ENCODE measurements at regions not wholly inside any gene's neighbourhood (a gene's known extent, or its start where the extent isn't known, plus 50 kb on each side); places are given as distances from the start of the nearest gene placed in this dataset.

- Histone ChIP-seq H3K27ac (ENCODE audit: low read length) (no peak overlapping the region), H3K4me3 (ENCODE audit: low read length) (no peak overlapping the region), H3K9me3 (ENCODE audit: control insufficient read depth, low read depth, low read length) (no peaks in the 10 kb centered on the region), H3K4me1 (ENCODE audit: control insufficient read depth, insufficient read depth, low read length) (no peaks in the 10 kb centered on the region), H3K36me3 (ENCODE audit: control insufficient read depth, insufficient read depth, low read length) (no peaks in the 10 kb centered on the region), H3K27me3 (ENCODE audit: control insufficient read depth, insufficient read depth, low read length) (peaks cover 11% of the 10 kb centered on the region)
- DNase-seq: no peak
- no CpG with 5 or more reads among the region's 9 CpGs for WGBS (ENCODE audit: insufficient coverage, low lambda C conversion rate)
Observed at GRCh38 chr7:156162451-156162850, 350.2 kb upstream of the SHH start.

- WGBS (ENCODE audit: insufficient coverage, low lambda C conversion rate): 17% methylated on average over 6 of the region's 15 CpGs
- peaks cover 11% of the 10 kb centered on the region for H3K27me3 ChIP-seq (ENCODE audit: control insufficient read depth, insufficient read depth, low read length)
- no peak overlapping the region for H3K4me3 ChIP-seq (ENCODE audit: low read length)
- no peaks in the 10 kb centered on the region for H3K9me3 ChIP-seq (ENCODE audit: control insufficient read depth, low read depth, low read length)
- no peaks in the 10 kb centered on the region for H3K4me1 ChIP-seq (ENCODE audit: control insufficient read depth, insufficient read depth, low read length)
- H3K27ac ChIP-seq (ENCODE audit: low read length): no peak overlapping the region
- DNase-seq: peak in 1 of 2 donors; percentile 48
- no peaks in the 10 kb centered on the region for H3K36me3 ChIP-seq (ENCODE audit: control insufficient read depth, insufficient read depth, low read length)
Observed at GRCh38 chr7:156160811-156161210, 348.5 kb upstream of the SHH start.

GRCh38 chr7:156158693-156159092 is 346.4 kb upstream of the SHH start:
- H3K9me3 ChIP-seq (ENCODE audit: control insufficient read depth, low read depth, low read length): no peaks in the 10 kb centered on the region
- no peak for DNase-seq
- no peak overlapping the region for H3K4me3 ChIP-seq (ENCODE audit: low read length)
- H3K36me3 ChIP-seq (ENCODE audit: control insufficient read depth, insufficient read depth, low read length): no peaks in the 10 kb centered on the region
- peaks cover 7% of the 10 kb centered on the region for H3K27me3 ChIP-seq (ENCODE audit: control insufficient read depth, insufficient read depth, low read length)
- WGBS (ENCODE audit: insufficient coverage, low lambda C conversion rate): no CpG with 5 or more reads among the region's 11 CpGs
- H3K27ac ChIP-seq (ENCODE audit: low read length): no peak overlapping the region
- no peaks in the 10 kb centered on the region for H3K4me1 ChIP-seq (ENCODE audit: control insufficient read depth, insufficient read depth, low read length)

GRCh38 chr7:156158213-156158612 is 345.9 kb upstream of the SHH start:
- Histone ChIP-seq H3K4me3 (ENCODE audit: low read length) (no peak overlapping the region), H3K4me1 (ENCODE audit: control insufficient read depth, insufficient read depth, low read length) (no peaks in the 10 kb centered on the region), H3K9me3 (ENCODE audit: control insufficient read depth, low read depth, low read length) (no peaks in the 10 kb centered on the region), H3K36me3 (ENCODE audit: control insufficient read depth, insufficient read depth, low read length) (no peaks in the 10 kb centered on the region), H3K27ac (ENCODE audit: low read length) (no peak overlapping the region), H3K27me3 (ENCODE audit: control insufficient read depth, insufficient read depth, low read length) (peaks cover 2% of the 10 kb centered on the region)
- no CpG with 5 or more reads among the region's 6 CpGs for WGBS (ENCODE audit: insufficient coverage, low lambda C conversion rate)
- no peak for DNase-seq

GRCh38 chr7:156157409-156158012 is 345.2 kb upstream of the SHH start:
- H3K4me1 ChIP-seq (ENCODE audit: control insufficient read depth, insufficient read depth, low read length): peaks cover 3% of the 10 kb centered on the region
- H3K9me3 ChIP-seq (ENCODE audit: control insufficient read depth, low read depth, low read length): no peaks in the 10 kb centered on the region
- no peaks in the 10 kb centered on the region for H3K27me3 ChIP-seq (ENCODE audit: control insufficient read depth, insufficient read depth, low read length)
- H3K27ac ChIP-seq (ENCODE audit: low read length): no peak overlapping the region
- no peak for DNase-seq
- no peaks in the 10 kb centered on the region for H3K36me3 ChIP-seq (ENCODE audit: control insufficient read depth, insufficient read depth, low read length)
- H3K4me3 ChIP-seq (ENCODE audit: low read length): no peak overlapping the region
- 97% methylated on average over 6 of the region's 13 CpGs for WGBS (ENCODE audit: insufficient coverage, low lambda C conversion rate)

- Histone ChIP-seq H3K36me3 (ENCODE audit: control insufficient read depth, insufficient read depth, low read length) (no peaks in the 10 kb centered on the region), H3K27ac (ENCODE audit: low read length) (no peak overlapping the region), H3K27me3 (ENCODE audit: control insufficient read depth, insufficient read depth, low read length) (no peaks in the 10 kb centered on the region), H3K4me3 (ENCODE audit: low read length) (no peak overlapping the region), H3K4me1 (ENCODE audit: control insufficient read depth, insufficient read depth, low read length) (peaks cover 7% of the 10 kb centered on the region), H3K9me3 (ENCODE audit: control insufficient read depth, low read depth, low read length) (no peaks in the 10 kb centered on the region)
- no CpG with 5 or more reads among the region's 20 CpGs for WGBS (ENCODE audit: insufficient coverage, low lambda C conversion rate)
- no peak for DNase-seq
Observed at GRCh38 chr7:156156734-156157408, 344.6 kb upstream of the SHH start.

GRCh38 chr7:156155988-156156733 is 343.9 kb upstream of the SHH start:
- Histone ChIP-seq H3K4me3 (ENCODE audit: low read length) (no peak overlapping the region), H3K4me1 (ENCODE audit: control insufficient read depth, insufficient read depth, low read length) (peaks cover 9% of the 10 kb centered on the region), H3K27me3 (ENCODE audit: control insufficient read depth, insufficient read depth, low read length) (no peaks in the 10 kb centered on the region), H3K27ac (ENCODE audit: low read length) (no peak overlapping the region), H3K36me3 (ENCODE audit: control insufficient read depth, insufficient read depth, low read length) (no peaks in the 10 kb centered on the region), H3K9me3 (ENCODE audit: control insufficient read depth, low read depth, low read length) (no peaks in the 10 kb centered on the region)
- no peak for DNase-seq
- no CpG with 5 or more reads among the region's 12 CpGs for WGBS (ENCODE audit: insufficient coverage, low lambda C conversion rate)

GRCh38 chr7:156153590-156153989 is 341.3 kb upstream of the SHH start:
- Histone ChIP-seq H3K4me1 (ENCODE audit: control insufficient read depth, insufficient read depth, low read length) (peaks cover 9% of the 10 kb centered on the region), H3K27ac (ENCODE audit: low read length) (no peak overlapping the region), H3K4me3 (ENCODE audit: low read length) (no peak overlapping the region), H3K9me3 (ENCODE audit: control insufficient read depth, low read depth, low read length) (no peaks in the 10 kb centered on the region), H3K36me3 (ENCODE audit: control insufficient read depth, insufficient read depth, low read length) (no peaks in the 10 kb centered on the region), H3K27me3 (ENCODE audit: control insufficient read depth, insufficient read depth, low read length) (no peaks in the 10 kb centered on the region)
- WGBS (ENCODE audit: insufficient coverage, low lambda C conversion rate): no CpG with 5 or more reads among the region's 8 CpGs
- DNase-seq: no peak

- peak in 1 of 2 donors; percentile 50 for DNase-seq
- Histone ChIP-seq H3K9me3 (ENCODE audit: control insufficient read depth, low read depth, low read length) (no peaks in the 10 kb centered on the region), H3K36me3 (ENCODE audit: control insufficient read depth, insufficient read depth, low read length) (no peaks in the 10 kb centered on the region), H3K27ac (ENCODE audit: low read length) (no peak overlapping the region), H3K4me3 (ENCODE audit: low read length) (no peak overlapping the region), H3K4me1 (ENCODE audit: control insufficient read depth, insufficient read depth, low read length) (peaks cover 14% of the 10 kb centered on the region), H3K27me3 (ENCODE audit: control insufficient read depth, insufficient read depth, low read length) (no peaks in the 10 kb centered on the region)
- 0% methylated on average over 2 of the region's 6 CpGs for WGBS (ENCODE audit: insufficient coverage, low lambda C conversion rate)
Observed at GRCh38 chr7:156152390-156152789, 340.1 kb upstream of the SHH start.

- Histone ChIP-seq H3K27me3 (ENCODE audit: control insufficient read depth, insufficient read depth, low read length) (no peaks in the 10 kb centered on the region), H3K4me3 (ENCODE audit: low read length) (no peak overlapping the region), H3K9me3 (ENCODE audit: control insufficient read depth, low read depth, low read length) (no peaks in the 10 kb centered on the region), H3K36me3 (ENCODE audit: control insufficient read depth, insufficient read depth, low read length) (no peaks in the 10 kb centered on the region), H3K4me1 (ENCODE audit: control insufficient read depth, insufficient read depth, low read length) (peaks cover 18% of the 10 kb centered on the region), H3K27ac (ENCODE audit: low read length) (peak overlapping the region; percentile 6)
- no CpG with 5 or more reads among the region's 6 CpGs for WGBS (ENCODE audit: insufficient coverage, low lambda C conversion rate)
- DNase-seq: no peak
Observed at GRCh38 chr7:156151658-156152057, 339.4 kb upstream of the SHH start.
